Effector memory CD8-positive, alpha-beta T cell (primary cell): ENCODE measurements at regions not wholly inside any gene's neighbourhood (a gene's known extent, or its start where the extent isn't known, plus 50 kb on each side); places are given as distances from the start of the nearest gene placed in this dataset.

Source experiments
- ATAC-seq: fragments of 150-1000 bp; cut with Tn5 transposase; replicated peaks from 2 replicates; pipeline ENCODE4 v1.10.0; 2021; ENCODE audit warnings: mild to moderate bottlenecking, moderate library complexity
- DNase-seq, 3 experiments: peaks; one replicate each; pipeline ENCODE4 v3.0.0; 2021
- H3K27ac Mint-ChIP-seq, 2 donors: one replicate each; pipeline ENCODE4 v1.8.0; 2022; ENCODE audit warnings: mild to moderate bottlenecking in 2 of 2, mixed read lengths in 2 of 2, moderate library complexity in 2 of 2
- H3K27me3 Mint-ChIP-seq, 2 donors: one replicate each; pipeline ENCODE4 v1.8.0; 2022; ENCODE audit warnings: mixed read lengths in 2 of 2
- H3K36me3 Mint-ChIP-seq: one replicate; pipeline ENCODE4 v1.8.0; 2022; ENCODE audit warnings: mild to moderate bottlenecking, moderate library complexity, mixed read lengths; ENCODE audit not compliant: insufficient read depth
- H3K4me1 Mint-ChIP-seq, 2 donors: one replicate each; pipeline ENCODE4 v1.8.0; 2022; ENCODE audit warnings: low read depth in 2 of 2, mixed read lengths in 2 of 2
- H3K4me3 Mint-ChIP-seq, 2 donors: one replicate each; pipeline ENCODE4 v1.8.0; 2022; ENCODE audit warnings: mild to moderate bottlenecking in 2 of 2, mixed read lengths in 2 of 2, moderate library complexity in 2 of 2
- H3K9me3 Mint-ChIP-seq, 2 donors: one replicate each; pipeline ENCODE4 v1.8.0; 2022; ENCODE audit warnings: mixed read lengths in 2 of 2

DNA sequence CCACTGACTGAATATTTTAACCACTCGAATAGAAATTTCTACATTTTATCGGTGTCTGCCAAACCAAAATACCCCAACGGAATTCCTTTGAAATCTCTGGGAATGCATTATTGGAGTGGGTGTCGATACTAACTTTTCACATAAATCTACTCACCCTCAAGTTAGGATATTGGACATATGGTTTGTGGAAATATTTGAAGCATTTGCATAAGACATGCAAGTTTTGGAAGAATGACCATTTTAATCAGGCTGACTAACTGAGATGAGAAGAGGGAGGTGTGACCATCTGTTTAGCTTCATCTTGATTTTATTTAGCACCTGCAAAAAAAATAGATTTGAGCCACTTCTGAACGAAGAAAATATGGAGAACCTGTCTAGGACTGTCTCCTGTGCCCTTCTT lies 61.2 kb downstream of the KLF6 start:
- H3K36me3 Mint-ChIP-seq: no peaks in the 10 kb centered on the region
- H3K9me3 Mint-ChIP-seq: no peaks in the 10 kb centered on the region
- ATAC-seq: no peak
- DNase-seq: no peak
- H3K27ac Mint-ChIP-seq: no peak overlapping the region
- no peak overlapping the region for H3K4me3 Mint-ChIP-seq
- H3K4me1 Mint-ChIP-seq: peaks cover 0 to 6% of the 10 kb centered on the region in 2 donors
- H3K27me3 Mint-ChIP-seq: no peaks in the 10 kb centered on the region

DNA sequence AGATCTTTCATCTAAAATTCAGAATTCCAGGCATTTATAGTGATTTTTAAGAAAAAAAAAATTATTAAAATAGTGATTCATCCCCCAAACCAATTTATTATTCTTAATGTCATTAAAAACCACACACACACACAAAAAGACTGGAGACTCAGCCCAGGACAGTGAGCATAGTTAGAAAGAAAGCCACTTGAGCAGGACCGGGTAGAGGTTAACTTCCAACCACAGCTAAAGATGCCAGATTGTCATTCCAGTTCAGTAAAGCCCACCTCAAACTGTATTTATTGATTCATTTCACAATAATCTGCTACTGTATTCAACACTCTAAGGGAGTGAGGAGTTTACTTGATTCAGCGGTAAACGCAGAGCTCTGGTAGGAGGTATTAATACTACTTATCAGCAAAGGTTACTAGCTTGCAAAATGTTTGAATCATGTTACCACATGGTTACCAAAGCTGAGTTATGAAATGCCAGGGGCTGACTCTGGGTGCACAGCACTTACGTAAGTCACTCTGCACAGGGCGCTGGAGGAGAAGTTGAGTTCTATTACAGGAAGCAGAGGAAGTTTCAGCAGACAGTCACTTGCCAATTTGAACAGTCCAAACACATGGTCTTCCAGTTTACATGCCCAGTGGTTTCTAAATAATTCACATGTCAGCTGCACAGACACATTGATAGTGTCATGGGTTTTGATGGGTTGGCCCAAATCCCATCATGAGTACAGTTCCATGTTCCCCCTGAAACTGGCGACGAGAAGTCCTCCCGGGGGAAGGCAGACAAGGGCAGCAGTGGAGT lies 64.6 kb downstream of the KLF6 start:
- ATAC-seq (peak; percentile 78), DNase-seq (peak in 1 of 3 experiments; percentile 6)
- H3K4me3 Mint-ChIP-seq: no peak overlapping the region
- H3K36me3 Mint-ChIP-seq: no peaks in the 10 kb centered on the region
- H3K27ac Mint-ChIP-seq: peak overlapping the region in 1 of 2 donors; percentile 42
- peaks cover 0 to 6% of the 10 kb centered on the region in 2 donors for H3K4me1 Mint-ChIP-seq
- peaks cover 0 to 18% of the 10 kb centered on the region in 2 donors for H3K27me3 Mint-ChIP-seq
- no peaks in the 10 kb centered on the region for H3K9me3 Mint-ChIP-seq

DNA sequence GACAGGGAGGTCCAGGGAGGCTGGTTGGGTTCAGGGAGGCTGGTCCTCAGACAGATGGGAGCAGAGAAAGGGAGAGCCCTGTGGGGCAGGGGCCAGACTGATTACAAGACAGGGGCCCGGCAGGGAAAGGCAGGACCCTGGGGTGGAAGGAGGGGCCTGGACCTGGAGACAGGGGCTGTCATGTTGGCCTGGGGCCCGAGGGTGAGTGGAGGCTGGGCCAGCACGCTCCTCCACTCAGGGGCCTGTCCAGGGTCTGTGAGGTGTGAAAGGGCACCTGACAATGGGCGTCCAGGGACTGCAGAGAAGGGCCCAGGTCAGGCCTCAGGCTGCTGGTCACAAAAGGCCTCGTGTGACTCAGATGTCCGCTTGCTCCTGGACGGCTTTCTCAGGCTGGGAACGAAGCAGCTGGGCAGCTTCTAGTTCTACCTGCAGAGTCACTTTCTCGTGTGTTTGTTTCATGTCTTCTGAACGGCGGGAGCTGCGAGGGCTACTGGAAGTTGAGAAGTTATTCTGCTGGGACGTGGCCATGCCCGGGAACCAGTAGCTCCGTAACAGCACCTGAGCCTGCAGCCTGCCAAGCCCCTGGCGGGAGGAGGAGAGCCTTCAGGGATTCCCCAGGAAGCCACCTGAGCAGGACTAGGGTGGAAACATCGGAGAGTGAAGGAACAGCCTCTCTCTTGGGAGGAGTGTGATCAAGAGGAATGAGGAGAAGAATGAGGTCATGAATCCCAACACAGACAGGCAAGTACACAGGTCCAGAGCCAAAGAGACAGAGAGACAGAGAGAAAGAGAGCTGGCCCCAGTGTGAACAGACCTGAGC lies 65.8 kb downstream of the KLF6 start:
- ATAC-seq (no peak), DNase-seq (no peak)
- Mint-ChIP-seq H3K27me3 (peaks cover 0 to 18% of the 10 kb centered on the region in 2 donors), H3K4me1 (peaks cover 0 to 6% of the 10 kb centered on the region in 2 donors), H3K4me3 (no peak overlapping the region), H3K36me3 (no peaks in the 10 kb centered on the region), H3K9me3 (no peaks in the 10 kb centered on the region), H3K27ac (no peak overlapping the region)

DNA sequence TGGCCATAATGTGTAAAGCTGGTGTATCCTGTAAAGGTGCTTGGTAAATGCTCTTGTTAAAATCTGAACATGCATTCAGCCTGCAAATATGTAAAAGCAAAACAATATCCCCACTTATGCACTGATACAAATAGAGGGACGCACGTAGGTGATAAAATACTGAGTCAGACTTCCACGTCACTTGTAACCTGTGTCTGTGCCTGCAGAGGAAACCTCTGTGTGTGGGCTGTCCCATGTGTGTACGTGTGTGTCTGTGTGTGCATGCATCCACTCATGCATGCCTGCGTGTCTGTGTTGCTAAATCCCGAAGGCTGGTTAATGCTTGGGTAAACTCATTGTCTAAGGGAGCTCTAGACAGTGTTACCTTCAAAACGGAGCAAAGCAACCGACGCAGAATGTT lies 68.9 kb downstream of the KLF6 start:
- no peak overlapping the region for H3K27ac Mint-ChIP-seq
- no peak for ATAC-seq
- peaks cover 0 to 18% of the 10 kb centered on the region in 2 donors for H3K27me3 Mint-ChIP-seq
- H3K4me3 Mint-ChIP-seq: no peak overlapping the region
- no peaks in the 10 kb centered on the region for H3K36me3 Mint-ChIP-seq
- DNase-seq: no peak
- peaks cover 0 to 6% of the 10 kb centered on the region in 2 donors for H3K4me1 Mint-ChIP-seq
- no peaks in the 10 kb centered on the region for H3K9me3 Mint-ChIP-seq

DNA sequence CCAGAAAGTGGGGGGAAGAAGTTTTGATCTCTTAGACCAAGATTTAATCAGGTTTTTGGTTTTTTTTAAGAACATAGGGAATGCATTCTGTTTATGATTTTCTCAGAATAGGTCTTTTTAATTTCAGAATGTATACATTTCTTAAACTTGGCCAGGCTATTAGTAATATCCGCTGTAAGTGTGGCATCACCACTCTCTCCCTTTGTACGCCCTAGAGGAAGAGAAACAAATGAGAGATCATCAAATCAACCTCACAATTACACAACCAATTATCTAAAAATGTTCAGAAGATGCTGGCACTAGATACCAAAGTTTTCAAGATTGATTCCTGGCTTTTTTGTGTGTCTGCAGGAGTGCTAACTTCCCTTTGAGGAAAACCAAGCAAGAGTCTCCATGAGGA lies 70.0 kb downstream of the KLF6 start:
- no peak for ATAC-seq
- H3K27ac Mint-ChIP-seq: no peak overlapping the region
- H3K27me3 Mint-ChIP-seq: peaks cover 0 to 18% of the 10 kb centered on the region in 2 donors
- DNase-seq: no peak
- no peaks in the 10 kb centered on the region for H3K9me3 Mint-ChIP-seq
- H3K4me3 Mint-ChIP-seq: no peak overlapping the region
- H3K4me1 Mint-ChIP-seq: no peaks in the 10 kb centered on the region
- no peaks in the 10 kb centered on the region for H3K36me3 Mint-ChIP-seq

DNA sequence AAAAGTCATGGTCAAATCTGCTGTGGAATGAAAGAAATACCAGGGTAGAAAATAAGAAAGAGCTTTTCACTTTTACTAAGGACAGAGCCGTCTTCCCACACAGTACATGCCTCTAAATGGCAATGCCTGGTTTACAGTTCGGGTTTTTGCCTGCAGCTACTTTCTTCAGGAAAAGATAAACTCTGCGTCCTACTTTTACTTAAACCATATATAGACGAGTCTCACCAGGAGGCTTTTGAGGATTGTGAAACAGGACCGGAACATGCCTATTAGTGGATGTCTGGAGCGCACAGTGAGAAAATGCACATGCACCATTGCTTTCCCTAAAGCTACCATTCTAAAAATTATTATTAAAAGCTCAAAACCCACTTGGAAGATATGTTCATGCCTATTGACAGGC lies 70.5 kb downstream of the KLF6 start:
- Mint-ChIP-seq H3K9me3 (no peaks in the 10 kb centered on the region), H3K27ac (no peak overlapping the region), H3K27me3 (peaks cover 0 to 18% of the 10 kb centered on the region in 2 donors), H3K4me3 (no peak overlapping the region), H3K4me1 (no peaks in the 10 kb centered on the region), H3K36me3 (no peaks in the 10 kb centered on the region)
- ATAC-seq: no peak
- no peak for DNase-seq

DNA sequence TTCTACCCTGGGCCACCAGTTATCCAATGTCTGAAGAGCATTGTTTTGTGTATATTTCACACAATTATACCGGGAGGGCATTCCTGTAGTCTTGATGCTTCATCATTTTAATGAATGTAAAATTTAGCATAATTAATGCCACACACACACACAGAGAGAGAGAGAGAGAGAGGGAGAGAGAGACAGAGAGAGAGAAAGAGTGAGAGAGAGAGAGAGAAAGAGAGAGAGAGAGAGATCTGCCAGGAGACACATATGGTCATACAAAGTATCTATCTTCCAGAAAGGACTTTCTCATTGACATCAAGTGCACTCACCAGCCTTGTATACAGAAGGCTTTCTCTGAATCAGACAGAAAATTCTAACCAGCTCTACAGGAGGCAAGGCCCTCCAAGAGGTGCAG lies 72.3 kb downstream of the KLF6 start:
- DNase-seq (no peak), ATAC-seq (no peak)
- Mint-ChIP-seq H3K36me3 (no peaks in the 10 kb centered on the region), H3K27me3 (peaks cover 0 to 17% of the 10 kb centered on the region in 2 donors), H3K4me3 (no peak overlapping the region), H3K9me3 (no peaks in the 10 kb centered on the region), H3K27ac (no peak overlapping the region), H3K4me1 (no peaks in the 10 kb centered on the region)

DNA sequence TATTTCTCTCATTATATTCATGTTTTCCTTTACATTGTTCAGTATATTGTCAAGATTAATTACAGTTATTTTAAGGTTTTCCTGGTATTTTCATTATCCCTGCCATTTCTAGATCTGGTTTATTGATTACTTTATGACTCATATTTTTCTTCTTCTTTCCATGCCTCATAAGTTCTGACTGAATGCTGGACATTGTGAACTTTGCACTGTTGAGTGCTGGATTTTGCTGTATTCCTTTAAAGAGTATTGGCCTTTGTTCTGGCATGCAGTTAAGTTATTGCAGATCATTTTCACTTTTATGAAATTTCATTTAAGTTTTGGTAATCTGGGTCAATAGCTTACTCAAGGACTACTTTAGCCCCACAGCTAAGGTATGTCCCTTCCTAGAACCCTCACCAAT lies 73.1 kb downstream of the KLF6 start:
- H3K9me3 Mint-ChIP-seq: no peaks in the 10 kb centered on the region
- ATAC-seq (no peak), DNase-seq (no peak)
- peaks cover 0 to 9% of the 10 kb centered on the region in 2 donors for H3K27me3 Mint-ChIP-seq
- H3K4me1 Mint-ChIP-seq: no peaks in the 10 kb centered on the region
- H3K27ac Mint-ChIP-seq: no peak overlapping the region
- no peak overlapping the region for H3K4me3 Mint-ChIP-seq
- no peaks in the 10 kb centered on the region for H3K36me3 Mint-ChIP-seq

DNA sequence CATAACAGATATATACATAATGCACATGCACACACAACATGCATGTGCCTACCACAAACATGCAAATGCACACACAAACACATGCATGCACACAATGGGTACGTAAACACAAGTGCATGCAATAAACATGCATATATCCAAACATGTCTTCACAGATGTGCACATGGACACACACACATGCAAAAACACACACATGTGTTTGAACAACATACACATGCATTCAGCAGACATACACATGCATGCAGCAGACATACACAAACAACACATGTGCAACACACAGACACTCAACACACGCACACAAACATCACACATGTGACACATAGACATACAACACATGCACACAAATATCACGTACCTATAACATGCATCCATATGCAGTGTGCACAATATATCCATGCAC lies 74.2 kb downstream of the KLF6 start:
- no peak overlapping the region for H3K27ac Mint-ChIP-seq
- no peak for ATAC-seq
- H3K4me1 Mint-ChIP-seq: no peaks in the 10 kb centered on the region
- H3K27me3 Mint-ChIP-seq: no peaks in the 10 kb centered on the region
- no peak for DNase-seq
- no peaks in the 10 kb centered on the region for H3K36me3 Mint-ChIP-seq
- no peaks in the 10 kb centered on the region for H3K9me3 Mint-ChIP-seq
- H3K4me3 Mint-ChIP-seq: no peak overlapping the region

DNA sequence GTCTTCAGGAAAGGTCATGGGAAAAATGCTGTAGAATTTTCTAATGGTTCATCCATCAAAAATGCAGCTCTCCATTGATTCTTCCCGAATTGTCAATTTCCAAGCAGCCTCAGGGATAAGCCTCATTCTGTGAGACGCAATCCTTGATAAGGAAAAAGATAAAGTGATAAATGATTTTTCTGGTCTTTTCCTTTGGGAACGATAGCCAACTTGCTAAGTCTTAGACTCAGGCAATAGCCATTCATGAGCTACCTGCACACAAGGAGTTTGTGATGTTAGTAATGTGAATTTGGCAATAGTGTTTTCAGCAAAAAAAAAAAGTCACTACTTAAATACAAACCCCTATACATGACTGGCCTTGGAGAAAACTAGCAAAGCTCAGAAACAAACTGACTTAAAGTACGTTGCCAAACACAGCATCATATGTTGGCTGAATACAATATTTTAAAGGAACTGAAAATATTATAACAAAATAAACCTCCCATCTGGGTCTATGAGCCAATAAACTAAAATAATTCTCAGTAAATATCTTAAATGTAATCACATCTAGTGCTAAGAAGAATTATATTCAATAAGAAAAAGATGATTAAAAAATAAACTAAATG lies 75.5 kb downstream of the KLF6 start:
- Mint-ChIP-seq H3K4me3 (no peak overlapping the region), H3K27ac (no peak overlapping the region), H3K27me3 (no peaks in the 10 kb centered on the region), H3K4me1 (no peaks in the 10 kb centered on the region), H3K36me3 (no peaks in the 10 kb centered on the region), H3K9me3 (no peaks in the 10 kb centered on the region)
- DNase-seq: no peak
- ATAC-seq: no peak

DNA sequence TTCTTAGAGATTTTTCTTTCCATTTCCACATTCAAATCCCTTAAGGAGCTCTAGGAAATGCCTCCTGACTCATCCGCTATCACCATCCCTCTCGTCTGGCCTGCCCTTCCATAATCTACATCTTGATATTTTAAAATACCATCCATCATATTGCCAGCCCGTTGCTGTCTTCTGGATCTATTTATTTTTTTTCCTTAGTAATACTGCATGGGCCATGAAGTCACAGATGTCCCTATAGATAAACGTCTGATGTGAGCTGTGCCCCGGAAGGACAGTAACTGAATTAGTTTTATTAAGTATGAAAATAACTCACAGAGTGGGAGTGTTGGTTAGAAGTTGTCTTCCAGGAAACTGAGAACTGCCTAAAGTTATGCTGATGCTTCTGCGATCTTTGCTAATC lies 76.2 kb downstream of the KLF6 start:
- DNase-seq (no peak), ATAC-seq (no peak)
- Mint-ChIP-seq H3K27me3 (no peaks in the 10 kb centered on the region), H3K4me3 (no peak overlapping the region), H3K4me1 (no peaks in the 10 kb centered on the region), H3K27ac (no peak overlapping the region), H3K36me3 (no peaks in the 10 kb centered on the region), H3K9me3 (no peaks in the 10 kb centered on the region)

DNA sequence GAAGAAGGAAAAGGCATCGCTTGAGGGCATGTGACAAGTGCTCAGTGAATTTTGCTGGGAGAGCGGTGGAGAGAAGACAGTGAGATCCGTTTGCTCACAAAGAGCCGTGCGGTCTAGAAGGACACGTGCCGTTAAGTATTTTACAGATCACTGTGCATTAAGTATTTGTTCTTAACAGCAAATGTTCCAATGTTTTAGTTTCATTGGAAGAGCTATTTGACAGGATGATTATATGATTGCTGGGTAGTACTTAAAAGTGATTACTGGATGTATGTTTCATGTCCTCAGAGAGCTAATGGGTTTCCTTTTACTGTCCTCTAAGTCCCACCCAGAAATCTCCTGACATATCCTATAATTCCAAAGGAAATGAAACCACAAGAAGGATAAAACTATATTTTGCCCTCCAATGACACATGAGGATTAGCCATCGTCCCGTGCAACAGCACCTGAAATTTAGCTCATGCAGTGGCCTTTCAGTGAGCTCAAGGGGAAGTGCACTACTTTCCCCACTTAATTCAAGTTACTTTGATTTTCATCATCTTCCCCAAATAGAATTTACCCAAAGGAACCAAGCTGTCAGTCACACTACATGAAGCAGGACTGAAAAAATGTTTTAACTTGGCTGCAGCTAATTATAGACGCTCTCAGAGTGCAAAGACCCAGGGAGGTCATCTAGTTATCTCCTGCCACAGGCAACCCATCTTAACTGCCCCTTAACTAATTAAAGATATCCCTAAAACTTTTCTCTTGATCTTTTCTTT lies 80.3 kb downstream of the KLF6 start:
- H3K4me1 Mint-ChIP-seq: no peaks in the 10 kb centered on the region
- no peak for DNase-seq
- H3K27ac Mint-ChIP-seq: no peak overlapping the region
- H3K4me3 Mint-ChIP-seq: no peak overlapping the region
- ATAC-seq: no peak
- peaks cover 0 to 11% of the 10 kb centered on the region in 2 donors for H3K27me3 Mint-ChIP-seq
- H3K36me3 Mint-ChIP-seq: no peaks in the 10 kb centered on the region
- H3K9me3 Mint-ChIP-seq: no peaks in the 10 kb centered on the region

DNA sequence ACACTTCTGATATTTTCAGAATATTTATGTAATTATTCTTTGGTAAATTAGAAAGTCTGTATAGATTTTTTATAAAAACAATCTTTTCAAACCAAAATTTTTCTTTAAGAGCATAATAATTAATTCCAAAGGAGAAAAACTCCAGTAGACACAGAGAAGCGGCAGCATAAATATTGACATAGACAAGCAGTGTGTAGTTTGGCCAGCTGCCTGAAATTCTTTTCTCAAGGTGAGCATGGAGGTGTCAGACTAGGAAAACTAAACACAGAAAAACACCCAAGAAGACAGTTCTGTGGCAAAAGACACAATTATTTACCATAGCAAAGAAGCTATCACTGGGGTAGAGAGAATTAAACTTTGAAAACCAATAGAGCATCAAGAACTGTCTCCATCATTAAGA lies 82.4 kb downstream of the KLF6 start:
- peaks cover 0 to 8% of the 10 kb centered on the region in 2 donors for H3K4me1 Mint-ChIP-seq
- H3K9me3 Mint-ChIP-seq: no peaks in the 10 kb centered on the region
- no peak overlapping the region for H3K27ac Mint-ChIP-seq
- no peaks in the 10 kb centered on the region for H3K36me3 Mint-ChIP-seq
- ATAC-seq (no peak), DNase-seq (no peak)
- H3K27me3 Mint-ChIP-seq: peaks cover 8 to 18% of the 10 kb centered on the region in 2 donors
- no peak overlapping the region for H3K4me3 Mint-ChIP-seq
